Fibroblast of skin of left quadriceps (primary cell): ENCODE measurements at regions not wholly inside any gene's neighbourhood (a gene's known extent, or its start where the extent isn't known, plus 50 kb on each side); places are given as distances from the start of the nearest gene placed in this dataset.

Experiments used
- DNase-seq, 2 experiments: peaks; one replicate each; pipeline ENCODE4 v3.0.0-alpha.2; 2013; ENCODE audit warnings: low read depth in 2 of 2

DNA sequence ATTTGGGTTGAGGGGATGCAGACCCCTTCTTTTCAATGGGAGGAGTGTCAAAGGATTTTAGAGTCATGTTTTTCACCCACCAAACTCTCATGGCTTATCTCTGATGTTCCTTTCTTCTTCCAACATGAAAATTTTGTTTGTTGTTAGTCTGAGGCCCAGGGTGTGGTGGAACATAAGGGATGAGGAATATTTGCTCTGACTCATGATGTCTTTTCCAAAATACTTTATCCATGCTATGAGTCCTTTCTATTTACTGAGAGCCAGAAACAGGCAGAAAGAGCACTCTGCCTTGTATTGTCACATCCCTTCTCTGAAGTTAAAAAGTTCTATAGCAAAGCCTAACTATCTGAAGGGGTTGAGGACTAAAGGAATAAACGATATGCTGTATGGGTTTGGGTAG lies 61.6 kb upstream of the GYPA start:
- DNase-seq, result no peak

DNA sequence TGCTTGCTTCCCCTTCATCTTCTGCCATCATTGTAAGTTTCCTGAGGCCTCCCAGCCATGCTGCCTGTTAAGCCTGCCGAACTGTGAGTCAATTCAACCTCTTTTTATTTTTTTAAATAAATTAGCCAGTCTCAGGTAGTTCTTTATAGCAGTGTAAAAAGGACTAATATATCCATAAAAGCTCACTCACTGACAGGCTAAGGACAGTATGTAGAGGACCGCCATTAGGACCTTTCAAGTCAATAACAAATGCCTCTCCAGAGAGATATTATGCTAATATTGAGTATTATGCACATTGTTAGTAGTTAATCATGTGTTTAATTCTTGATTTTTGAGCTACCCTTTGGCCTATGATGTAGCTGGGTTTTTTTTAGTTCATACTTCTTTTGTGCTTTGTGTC lies 62.6 kb upstream of the GYPA start:
- no peak for DNase-seq

- no peak for DNase-seq
These were observed 63.9 kb upstream of the GYPA start for GRCh38 chr4:144204431-144204830.

DNA sequence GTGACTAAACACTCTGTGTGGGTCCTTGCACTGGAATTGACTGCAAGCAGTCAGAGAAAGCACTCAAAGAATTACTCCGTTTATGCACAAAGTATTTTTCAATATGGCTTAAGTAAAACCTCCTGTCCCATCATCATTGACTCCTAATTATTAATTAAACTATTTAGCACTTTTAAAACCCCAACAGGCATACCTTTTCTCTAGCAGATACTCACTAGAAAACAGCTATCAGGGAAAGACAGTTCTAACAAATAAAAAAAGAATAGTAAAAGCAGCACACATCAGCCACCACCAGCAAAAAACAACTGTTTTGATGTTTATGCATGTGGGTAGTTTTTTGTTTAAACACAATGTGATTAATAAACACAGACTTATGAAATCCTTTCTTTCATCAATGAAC lies 66.2 kb upstream of the GYPA start:
- DNase-seq, result no peak

- DNase-seq, result no peak
These were observed 67.6 kb upstream of the GYPA start for GRCh38 chr4:144208074-144208473.

- no peak for DNase-seq
These were observed 69.0 kb upstream of the GYPA start for GRCh38 chr4:144209491-144209890.

DNA sequence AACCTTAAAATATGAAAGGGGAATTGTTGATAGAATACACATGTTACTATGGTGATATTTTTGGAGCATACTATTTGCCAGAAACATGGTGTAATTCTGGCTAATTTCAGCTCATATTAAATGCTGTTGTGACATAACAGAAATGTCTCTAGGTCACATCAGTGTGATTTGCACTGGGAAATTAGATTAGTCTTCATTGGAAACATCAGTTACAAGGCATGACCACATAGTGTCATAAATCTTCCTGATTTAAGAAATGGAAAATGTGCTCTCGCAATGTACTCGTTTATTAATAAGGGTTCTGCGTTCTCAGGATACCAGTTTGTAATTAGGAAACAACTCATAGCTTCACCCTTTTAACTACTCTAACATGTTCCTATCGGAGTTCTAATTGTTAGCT lies 72.9 kb upstream of the GYPA start:
- DNase-seq, result no peak

DNA sequence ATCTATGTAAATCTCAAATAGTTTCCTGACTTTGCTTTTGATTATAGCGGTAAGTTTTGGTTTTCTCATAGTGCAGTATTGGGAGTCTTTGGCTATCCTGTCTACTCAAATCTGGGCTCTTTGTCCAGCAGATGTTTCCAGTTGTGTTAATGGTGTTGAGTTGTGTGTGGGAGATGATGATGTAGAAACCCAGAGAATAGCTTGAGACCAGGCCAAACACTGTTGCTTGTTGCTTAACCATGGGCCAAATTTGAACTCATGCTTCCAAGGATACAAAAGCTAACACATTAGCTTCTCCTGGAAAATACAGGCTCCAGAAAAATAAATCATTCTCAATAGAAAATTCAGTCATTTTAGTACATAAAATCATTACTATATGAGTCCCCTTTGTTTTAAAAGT lies 82.6 kb upstream of the GYPA start:
- no peak for DNase-seq

- DNase-seq, result peak; percentile 3 to 8
These were observed 83.1 kb upstream of the GYPA start for GRCh38 chr4:144223661-144224060.

GRCh38 chr4:144259285-144259684 lies 118.8 kb upstream of the GYPA start:
- DNase-seq, result no peak

DNA sequence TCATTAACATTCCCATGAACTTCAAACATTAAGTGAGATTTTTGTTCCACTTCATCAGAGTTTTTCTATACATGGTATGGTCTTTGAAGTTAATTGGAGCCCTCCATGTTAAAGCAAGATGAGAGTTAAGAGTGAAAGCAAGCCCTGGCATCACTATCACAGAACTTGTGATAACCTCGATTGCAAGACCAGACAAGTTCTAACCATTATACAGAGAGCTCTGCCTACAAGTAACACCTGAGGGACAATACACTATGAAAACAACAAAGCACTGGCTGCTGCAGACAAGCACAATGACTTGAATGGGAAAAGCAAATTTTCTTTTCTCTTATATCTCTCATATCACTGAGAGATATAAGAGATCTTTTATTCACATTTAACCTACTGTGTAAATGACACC lies 126.6 kb upstream of the GYPA start:
- no peak for DNase-seq

DNA sequence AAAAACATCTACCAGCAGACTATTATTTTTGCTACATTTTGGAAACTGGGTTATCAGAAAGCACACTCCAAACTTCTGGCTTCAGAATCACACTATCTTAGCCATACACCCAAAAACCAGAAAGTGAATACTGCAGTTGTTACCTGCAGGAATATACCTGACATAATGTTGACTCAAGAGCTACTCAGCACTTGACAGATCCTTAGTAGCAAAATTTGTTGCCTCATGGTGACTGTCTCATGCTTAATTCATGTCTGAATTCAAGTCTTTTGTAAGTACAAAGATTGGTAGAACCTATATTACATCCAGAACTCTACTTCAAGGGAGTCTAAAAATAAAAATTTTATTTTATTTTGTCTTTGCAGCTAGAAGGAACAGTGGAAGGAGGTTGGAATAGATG lies 140.2 kb upstream of the GYPA start:
- DNase-seq, result no peak

GRCh38 chr4:144283526-144283925 lies 143.0 kb upstream of the GYPA start:
- DNase-seq, result no peak

- DNase-seq, result no peak
These were observed 143.5 kb upstream of the GYPA start for GRCh38 chr4:144284026-144284425.

GRCh38 chr4:144288011-144288903 lies 147.7 kb upstream of the GYPA start:
- no peak for DNase-seq

GRCh38 chr4:144289667-144290428 lies 149.3 kb upstream of the GYPA start:
- DNase-seq, result peak; percentile 16 to 29

DNA sequence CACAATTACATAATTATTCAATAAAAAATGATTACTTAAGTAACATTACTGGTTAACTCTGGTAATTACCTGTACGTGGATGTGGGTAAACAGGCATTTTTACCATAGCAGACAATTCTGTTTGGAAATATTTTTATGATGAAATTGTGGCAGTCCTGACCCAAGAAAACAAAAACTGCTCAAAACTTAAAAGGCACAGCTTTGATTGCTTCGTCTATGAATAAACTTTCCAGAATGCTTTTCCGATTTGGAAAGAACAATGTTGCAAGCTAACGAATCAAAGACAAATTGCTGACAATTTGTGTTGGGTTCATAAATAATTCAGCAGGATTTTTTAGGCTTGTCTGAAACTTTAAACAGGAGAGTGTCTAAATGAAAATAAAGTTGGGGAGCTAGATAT lies 150.6 kb upstream of the GYPA start:
- DNase-seq, result no peak

GRCh38 chr4:144294211-144294610 lies 153.7 kb upstream of the GYPA start:
- no peak for DNase-seq

DNA sequence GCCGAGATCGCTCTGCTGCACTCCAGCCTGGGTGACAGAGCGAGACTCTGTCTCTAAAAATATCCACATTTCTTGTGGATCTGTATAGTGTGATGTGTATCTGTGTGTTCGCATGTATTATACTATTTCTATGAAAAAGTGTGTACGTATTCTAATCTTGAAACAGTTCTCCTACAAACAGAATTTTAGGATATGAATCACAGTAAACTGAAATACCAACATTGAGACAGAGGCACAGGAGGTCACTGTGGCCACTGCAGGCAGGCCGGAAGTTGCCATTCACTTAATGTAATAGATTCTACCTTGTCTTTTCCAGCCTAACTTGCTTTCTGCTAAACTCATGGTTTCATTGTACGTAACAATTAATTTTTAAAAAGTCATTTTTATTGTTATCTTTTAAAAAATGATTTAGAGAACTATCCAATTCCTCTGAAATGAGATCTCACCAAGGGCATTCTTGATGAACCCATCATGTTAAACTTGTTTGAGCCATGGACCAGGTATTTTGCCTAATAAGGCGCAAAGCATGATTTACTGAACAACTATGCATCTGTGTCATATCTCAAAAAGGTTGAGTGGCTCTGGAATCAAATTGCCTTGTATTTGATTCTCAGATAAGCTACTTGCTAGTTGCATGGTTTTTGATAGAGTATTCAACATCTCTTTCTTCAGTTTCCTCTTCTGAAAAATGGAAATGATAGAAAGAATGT lies 154.9 kb upstream of the GYPA start:
- DNase-seq, result no peak

DNA sequence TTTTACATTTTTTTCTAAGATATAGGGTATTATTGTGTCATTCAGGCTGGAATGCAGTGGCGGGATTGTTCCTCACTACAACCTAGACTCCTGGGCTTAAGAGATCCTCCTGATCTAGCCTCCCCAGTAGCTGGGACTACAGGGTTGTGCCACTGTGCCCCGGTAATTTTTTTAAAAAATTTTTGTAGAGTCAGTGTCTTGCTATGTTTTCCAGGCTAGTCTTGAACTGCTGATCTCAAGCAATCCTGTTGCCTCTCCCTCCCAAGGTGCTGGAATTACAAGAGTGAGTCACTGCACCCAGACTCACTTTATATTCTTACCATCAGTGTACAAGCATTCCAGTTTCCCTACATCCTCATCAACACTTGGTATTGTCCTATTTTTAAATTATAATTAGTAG lies 156.4 kb upstream of the GYPA start:
- DNase-seq, result no peak

- DNase-seq, result no peak
These were observed 158.0 kb upstream of the GYPA start for GRCh38 chr4:144298519-144298918.

GRCh38 chr4:144300616-144301015 lies 160.1 kb upstream of the GYPA start:
- DNase-seq, result no peak
